Transverse colon (tissue), 4 donors: ENCODE measurements at regions not wholly inside any gene's neighbourhood (a gene's known extent, or its start where the extent isn't known, plus 50 kb on each side); places are given as distances from the start of the nearest gene placed in this dataset.

Source experiments
- DNase-seq: peaks from one replicate; pipeline ENCODE4 v3.0.0-alpha.2; 2019
- H3K27ac ChIP-seq, 4 donors: fragments of 200-600 bp; sonication (generic); 2 replicates each; pipeline ENCODE4 v1.5.1; 2016 to 2018; ENCODE audit warnings: inconsistent platforms in 4 of 4
- H3K27me3 ChIP-seq: fragments of 200-600 bp; sonication (generic); 2 replicates; pipeline ENCODE4 v1.5.1; 2017; ENCODE audit warnings: inconsistent platforms
- H3K36me3 ChIP-seq, 4 donors: fragments of 200-600 bp; sonication (generic); 2 replicates each; pipeline ENCODE4 v1.5.1; 2017 to 2019; ENCODE audit warnings: inconsistent platforms in 4 of 4
- H3K4me1 ChIP-seq, 4 donors: fragments of 200-600 bp; sonication (generic); 2 replicates each; pipeline ENCODE4 v1.5.1; 2017 to 2020; ENCODE audit warnings: inconsistent platforms in 4 of 4
- H3K4me3 ChIP-seq, 4 donors: fragments of 200-600 bp; sonication (generic); 1 replicate in 1 of 4; 2 replicates in 3 of 4; pipeline versions ENCODE4 v1.5.1 to v1.6.1; 2017 to 2019; ENCODE audit warnings: inconsistent platforms in 4 of 4
- H3K9me3 ChIP-seq, 2 donors: fragments of 200-600 bp; sonication (generic); 2 replicates each; pipeline ENCODE4 v1.5.1; 2017 to 2019; ENCODE audit warnings: inconsistent platforms in 2 of 2
- EP300 ChIP-seq: sonication (generic); formaldehyde crosslinking; IDR thresholded peaks from one replicate; pipeline ENCODE4 v1.6.1; 2017; ENCODE audit warnings: antibody characterized with exemption, low read depth
- POLR2A ChIP-seq: fragments of 450-650 bp; IDR thresholded peaks from one replicate; pipeline ENCODE4 v1.6.1; 2016; ENCODE audit warnings: antibody characterized with exemption, mild to moderate bottlenecking, moderate library complexity
- POLR2AphosphoS5 ChIP-seq, 3 donors: sonication (generic); formaldehyde crosslinking; IDR thresholded peaks; one replicate each; pipeline ENCODE4 v1.6.1; 2016; ENCODE audit warnings: antibody characterized with exemption in 3 of 3
- whole genome bisulfite sequencing, 2 donors: methylation state at CpG; one replicate each; pipeline ENCODE4 v1.1.5; 2018; ENCODE audit warnings: low coverage in 1 of 2; 5-methylcytosine and 5-hydroxymethylcytosine counted together
- in situ Hi-C, 4 donors: fragments of 200-750 bp; cut with MboI; loops; one replicate each; pipeline versions ENCODE4 v1.15.0 to v1.15.1; 2017; ENCODE audit warnings: low sequenced_read_pairs in 3 of 4, low pct_ligation_motif_present in 1 of 4, low pct_unique_long_range_greater_than_20kb in 1 of 4
- intact Hi-C: fragments of 100-400 bp; cut with DNase I; formaldehyde crosslinking; loops from one replicate; pipeline ENCODE4 v1.15.1; 2023; ENCODE audit warnings: low total_unique reads
- TF ChIP-seq, protein P1 (sequence below), 5 experiments: fragments of 200-600 bp in 3 of 5; fragments of 450-650 bp in 2 of 5; sonication (generic) in 3 of 5; IDR thresholded peaks; 1 replicate in 2 of 5; 2 replicates in 3 of 5; pipeline ENCODE4 v1.5.1; 2016 to 2017; ENCODE audit warnings: antibody characterized with exemption in 5 of 5, inconsistent platforms in 3 of 5, mild to moderate bottlenecking in 2 of 5, moderate library complexity in 1 of 5

- H3K27me3 ChIP-seq, result peaks cover 34% of the 10 kb centered on the region
- no peaks in the 10 kb centered on the region for H3K4me1 ChIP-seq
- no peaks in the 10 kb centered on the region for H3K9me3 ChIP-seq
- intact Hi-C loops, result no loop called here
- no peak for DNase-seq
- 57 to 62% methylated on average over 5 to 6 of the region's 6 CpGs for WGBS, 2 donors
- TF ChIP-seq EP300 (no peak), POLR2AphosphoS5 (IDR thresholded peaks at IDR 0.05) (no peak), POLR2A (no peak)
- TF ChIP-seq, protein P1, sequence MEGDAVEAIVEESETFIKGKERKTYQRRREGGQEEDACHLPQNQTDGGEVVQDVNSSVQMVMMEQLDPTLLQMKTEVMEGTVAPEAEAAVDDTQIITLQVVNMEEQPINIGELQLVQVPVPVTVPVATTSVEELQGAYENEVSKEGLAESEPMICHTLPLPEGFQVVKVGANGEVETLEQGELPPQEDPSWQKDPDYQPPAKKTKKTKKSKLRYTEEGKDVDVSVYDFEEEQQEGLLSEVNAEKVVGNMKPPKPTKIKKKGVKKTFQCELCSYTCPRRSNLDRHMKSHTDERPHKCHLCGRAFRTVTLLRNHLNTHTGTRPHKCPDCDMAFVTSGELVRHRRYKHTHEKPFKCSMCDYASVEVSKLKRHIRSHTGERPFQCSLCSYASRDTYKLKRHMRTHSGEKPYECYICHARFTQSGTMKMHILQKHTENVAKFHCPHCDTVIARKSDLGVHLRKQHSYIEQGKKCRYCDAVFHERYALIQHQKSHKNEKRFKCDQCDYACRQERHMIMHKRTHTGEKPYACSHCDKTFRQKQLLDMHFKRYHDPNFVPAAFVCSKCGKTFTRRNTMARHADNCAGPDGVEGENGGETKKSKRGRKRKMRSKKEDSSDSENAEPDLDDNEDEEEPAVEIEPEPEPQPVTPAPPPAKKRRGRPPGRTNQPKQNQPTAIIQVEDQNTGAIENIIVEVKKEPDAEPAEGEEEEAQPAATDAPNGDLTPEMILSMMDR (IDR thresholded peaks at IDR 0.05), result no peak
- in situ Hi-C loops, result no loop called here
- no peak overlapping the region for H3K4me3 ChIP-seq
- no peaks in the 10 kb centered on the region for H3K36me3 ChIP-seq
- no peak overlapping the region for H3K27ac ChIP-seq
Measured at GRCh38 chr2:118766871-118767270, 80.6 kb downstream of the EN1 start.

DNA sequence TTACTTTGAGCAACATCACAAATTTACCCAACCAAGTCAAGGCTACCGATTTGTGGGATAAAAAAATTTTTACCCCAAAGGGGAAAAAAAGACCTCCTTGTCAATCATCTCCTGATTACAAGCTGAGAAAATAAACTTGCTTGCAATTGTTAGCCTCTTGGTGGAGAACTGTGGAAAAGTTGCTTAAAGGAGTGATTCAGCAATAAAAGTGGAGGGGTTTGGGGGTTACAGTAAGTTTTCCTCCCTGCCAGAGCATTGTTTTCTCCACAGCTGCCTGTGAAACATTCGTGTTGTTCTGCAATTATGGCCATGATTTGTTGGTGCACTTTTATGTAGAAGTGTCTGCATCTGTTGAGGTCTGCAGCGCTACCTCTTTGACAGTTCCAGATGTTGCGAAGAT, 82.6 kb downstream of the EN1 start:
- Histone ChIP-seq H3K27me3 (peaks cover 26% of the 10 kb centered on the region), H3K27ac (no peak overlapping the region), H3K36me3 (no peaks in the 10 kb centered on the region), H3K4me1 (no peaks in the 10 kb centered on the region), H3K4me3 (no peak overlapping the region), H3K9me3 (no peaks in the 10 kb centered on the region)
- in situ Hi-C loops (no loop called here), intact Hi-C loops (no loop called here)
- no peak for DNase-seq
- TF ChIP-seq EP300 (no peak), POLR2A (no peak), POLR2AphosphoS5 (IDR thresholded peaks at IDR 0.05) (no peak)
- TF ChIP-seq, protein P1 (IDR thresholded peaks at IDR 0.05), result no peak
- WGBS, 2 donors, result 62 to 69% methylated on average over 4 of the region's 4 CpGs

DNA sequence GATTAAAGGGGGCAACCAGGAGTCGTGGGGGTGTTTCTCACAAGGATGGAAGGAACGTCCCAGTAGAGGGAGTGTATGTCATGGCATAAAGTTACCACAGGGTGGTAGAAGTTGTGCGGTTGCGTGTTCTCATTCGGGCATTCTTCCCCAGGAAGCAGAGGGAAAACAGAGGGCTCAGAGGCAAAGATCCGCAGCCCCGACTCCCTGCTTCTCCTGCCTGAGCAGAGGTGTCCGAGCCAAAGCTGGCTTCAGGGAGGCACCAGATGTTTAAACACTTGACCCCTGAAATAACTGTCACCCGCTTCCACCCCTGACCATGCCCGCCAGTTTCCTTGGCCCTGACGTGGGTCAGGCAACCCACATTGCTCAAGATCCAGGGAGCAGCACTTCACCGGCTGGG, 83.7 kb downstream of the EN1 start:
- no peak for TF ChIP-seq EP300
- no peak for TF ChIP-seq POLR2AphosphoS5 (IDR thresholded peaks at IDR 0.05)
- TF ChIP-seq, protein P1 (IDR thresholded peaks at IDR 0.05), result no peak
- no peak for TF ChIP-seq POLR2A
- H3K27ac ChIP-seq, result no peak overlapping the region
- H3K27me3 ChIP-seq, result peaks cover 26% of the 10 kb centered on the region
- no peak for DNase-seq
- H3K36me3 ChIP-seq, result no peaks in the 10 kb centered on the region
- no peaks in the 10 kb centered on the region for H3K9me3 ChIP-seq
- intact Hi-C loops (no loop called here), in situ Hi-C loops (no loop called here)
- no peak overlapping the region for H3K4me3 ChIP-seq
- no peaks in the 10 kb centered on the region for H3K4me1 ChIP-seq
- 32% methylated on average over 12 of the region's 12 CpGs; no CpG with 5 or more reads in 1 of the 2 donors for WGBS, 2 donors

- DNase-seq, result no peak
- intact Hi-C loops, result no loop called here
- no peaks in the 10 kb centered on the region for H3K4me1 ChIP-seq
- H3K27me3 ChIP-seq, result peaks cover 26% of the 10 kb centered on the region
- H3K36me3 ChIP-seq, result no peaks in the 10 kb centered on the region
- no peak overlapping the region for H3K4me3 ChIP-seq
- in situ Hi-C loops, result no loop called here
- no peak overlapping the region for H3K27ac ChIP-seq
- TF ChIP-seq EP300 (no peak), POLR2AphosphoS5 (IDR thresholded peaks at IDR 0.05) (no peak), POLR2A (no peak)
- TF ChIP-seq, protein P1 (IDR thresholded peaks at IDR 0.05), result no peak
- no peaks in the 10 kb centered on the region for H3K9me3 ChIP-seq
- WGBS, 2 donors, result 62% methylated on average over 3 of the region's 3 CpGs; no CpG with 5 or more reads in 1 of the 2 donors
Measured at GRCh38 chr2:118762290-118762689, 85.2 kb downstream of the EN1 start.
